MM.1S (cell line): ENCODE measurements at regions not wholly inside any gene's neighbourhood (a gene's known extent, or its start where the extent isn't known, plus 50 kb on each side); places are given as distances from the start of the nearest gene placed in this dataset.

Source experiments
- CTCF ChIP-seq: fragments of 300-600 bp; sonication (generic); IDR thresholded peaks from 2 replicates; pipeline ENCODE4 v1.5.1; 2016; ENCODE audit warnings: antibody characterized with exemption, low read length, mixed read lengths
- EZH2 ChIP-seq: fragments of 300-600 bp; sonication (generic); optimal IDR thresholded peaks from 2 replicates; pipeline ENCODE3; 2017; ENCODE audit warnings: low read depth, mild to moderate bottlenecking, antibody characterized with exemption, low read length, mixed read lengths
- EZH2phosphoT487 ChIP-seq: fragments of 300-600 bp; sonication (generic); IDR thresholded peaks from 2 replicates; pipeline ENCODE4 v1.6.1; 2018; ENCODE audit warnings: antibody characterized with exemption, low read length

- TF ChIP-seq CTCF = no peak
- no peak for TF ChIP-seq EZH2
- TF ChIP-seq EZH2phosphoT487 = no peak
Observed at GRCh38 chr11:115939731-115940421, 435.7 kb upstream of the CADM1 start.
